NCI-H748 (cell line): ENCODE measurements at regions not wholly inside any gene's neighbourhood (a gene's known extent, or its start where the extent isn't known, plus 50 kb on each side); places are given as distances from the start of the nearest gene placed in this dataset.
"Not testable (repeated sequence)": the region's sequence is repeated elsewhere in the genome, so short reads cannot be mapped to it uniquely, and the experiment has no call there.

ENCODE experiments used
- DNase-seq: peaks from one replicate; lab custom pipeline; 2025; ENCODE audit not compliant: unreplicated experiment; lab: John Stamatoyannopoulos, UW

DNA sequence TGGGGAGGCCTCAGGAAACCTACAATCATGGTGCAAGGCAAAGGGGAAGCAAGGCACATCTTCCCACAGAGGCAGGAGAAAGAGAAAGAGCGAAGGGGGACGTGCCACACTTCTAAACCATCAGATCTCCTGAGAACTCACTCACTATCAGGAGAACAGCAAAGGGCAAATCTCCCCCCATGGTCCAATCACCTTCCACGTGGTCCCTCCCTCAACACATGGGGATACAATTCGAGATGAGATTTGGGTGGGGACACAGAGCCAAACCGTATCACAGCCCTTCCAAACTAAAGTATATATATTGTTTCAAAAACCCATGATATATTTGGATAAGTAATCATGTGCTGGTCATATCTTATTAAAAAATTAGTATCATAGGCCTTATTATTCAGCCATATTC, 437.6 kb downstream of the KCNJ18 start:
- DNase-seq = not testable (repeated sequence)

- no peak for DNase-seq
These were observed 439.4 kb downstream of the KCNJ18 start for GRCh38 chr17:22131740-22132139.

- no peak for DNase-seq
These were observed 446.6 kb downstream of the KCNJ18 start for GRCh38 chr17:22138861-22139469.

- DNase-seq = peak; percentile 54
These were observed 449.8 kb downstream of the KCNJ18 start for GRCh38 chr17:22142091-22142490.

DNA sequence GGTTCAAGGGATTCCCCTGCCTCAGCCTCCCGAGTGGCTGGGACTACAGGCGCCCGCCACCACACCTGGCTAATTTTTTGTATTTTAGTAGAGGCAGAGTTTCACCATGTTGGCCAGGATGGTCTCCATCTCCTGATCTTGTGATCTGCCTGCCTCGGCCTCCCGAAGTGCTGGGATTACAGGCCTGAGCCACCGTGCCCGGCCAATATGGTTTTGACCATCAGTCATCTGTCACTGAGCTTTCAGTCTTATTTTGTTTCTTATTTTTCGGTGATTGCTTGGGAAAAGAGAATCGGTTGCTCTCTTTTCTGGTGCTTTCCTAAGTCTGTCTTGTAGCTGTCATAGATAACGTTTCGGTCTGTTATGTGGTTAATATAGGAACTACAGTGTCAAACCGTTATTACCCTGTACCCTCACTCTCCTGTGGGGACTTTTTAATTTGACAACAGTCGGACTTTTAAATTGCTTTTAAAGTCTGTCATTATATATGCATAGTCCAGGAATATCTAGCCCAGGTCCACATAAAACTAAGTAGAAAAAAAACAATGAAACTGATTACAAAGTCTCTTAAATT, 453.4 kb downstream of the KCNJ18 start:
- DNase-seq = no peak

GRCh38 chr17:22158364-22158763, 466.0 kb downstream of the KCNJ18 start:
- DNase-seq = no peak

DNA sequence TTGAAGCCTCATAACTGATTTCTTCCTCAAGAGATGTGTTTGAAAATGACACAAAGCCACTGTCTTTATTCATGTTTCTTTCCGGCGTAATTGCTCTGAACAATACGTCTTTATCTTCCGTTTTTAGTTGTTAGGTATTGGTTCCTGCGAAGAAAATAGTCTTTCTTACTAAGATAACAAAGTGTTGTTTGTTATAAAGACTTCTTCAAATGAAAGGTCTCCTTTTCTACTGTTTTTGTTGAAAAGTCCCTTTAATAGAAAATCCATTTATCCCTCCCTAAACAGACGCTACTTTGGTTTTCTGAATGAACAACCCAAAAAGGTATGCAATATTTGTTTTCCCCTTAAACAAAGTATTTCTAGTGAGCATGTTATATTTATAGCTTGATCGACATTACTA, 469.1 kb downstream of the KCNJ18 start:
- DNase-seq = no peak

- DNase-seq = no peak
These were observed 479.3 kb downstream of the KCNJ18 start for GRCh38 chr17:22171631-22172030.

DNA sequence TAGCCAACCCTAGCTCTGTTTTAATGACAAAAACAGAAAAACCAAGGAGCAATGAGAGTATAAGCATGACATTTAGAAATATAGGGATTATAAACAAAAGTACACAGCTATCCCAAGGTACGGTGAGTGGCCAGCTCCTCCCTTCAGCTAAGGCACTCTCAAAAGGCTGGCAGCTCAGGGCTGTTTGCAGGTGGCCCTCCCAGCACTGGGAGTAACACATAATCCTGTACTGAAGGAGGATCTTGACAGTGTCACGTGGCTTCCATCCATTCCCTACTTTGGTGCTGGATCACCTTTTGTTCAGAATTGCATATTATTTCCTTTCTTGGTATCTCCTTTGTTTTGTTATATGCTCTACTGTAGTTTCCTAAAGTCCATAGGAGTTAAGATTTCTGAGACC, 500.8 kb downstream of the KCNJ18 start:
- no peak for DNase-seq

- DNase-seq = not testable (repeated sequence)
These were observed 507.9 kb downstream of the KCNJ18 start for GRCh38 chr17:22200187-22200586.

DNA sequence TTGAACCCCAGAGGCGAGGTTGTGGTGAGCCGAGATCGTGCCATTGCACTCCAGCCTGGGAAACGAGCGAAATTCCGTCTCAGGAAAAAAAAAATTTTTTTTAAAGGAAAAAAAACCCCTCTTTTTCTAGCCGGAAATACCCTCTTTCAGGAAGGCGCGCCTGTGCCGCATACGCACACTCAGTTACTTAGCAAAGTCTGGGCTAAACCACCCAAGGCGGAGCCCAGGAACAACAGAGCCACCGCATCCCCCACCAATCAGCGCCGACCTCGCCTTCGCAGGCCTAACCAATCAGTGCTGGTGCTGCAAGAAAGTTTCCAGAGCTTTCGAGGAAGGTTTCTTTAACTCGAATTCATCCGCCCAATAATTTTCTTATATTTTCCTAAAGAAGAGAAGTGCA, 510.4 kb downstream of the KCNJ18 start:
- DNase-seq = no peak

DNA sequence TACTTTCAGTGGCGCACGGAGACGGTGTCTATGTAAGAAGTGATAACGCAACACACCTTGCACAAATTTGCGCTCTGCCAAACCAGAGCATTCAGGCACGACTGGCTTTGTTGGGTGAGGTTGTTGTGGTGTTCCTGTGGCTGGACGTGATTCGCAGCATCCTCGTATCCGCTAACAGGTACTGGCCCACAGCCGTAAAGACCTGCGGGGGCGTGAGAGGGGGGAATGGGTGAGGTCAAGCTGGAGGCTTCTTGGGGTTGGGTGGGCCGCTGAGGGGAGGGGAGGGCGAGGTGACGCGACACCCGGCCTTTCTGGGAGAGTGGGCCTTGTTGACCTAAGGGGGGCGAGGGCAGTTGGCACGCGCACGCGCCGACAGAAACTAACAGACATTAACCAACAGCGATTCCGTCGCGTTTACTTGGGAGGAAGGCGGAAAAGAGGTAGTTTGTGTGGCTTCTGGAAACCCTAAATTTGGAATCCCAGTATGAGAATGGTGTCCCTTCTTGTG, 510.9 kb downstream of the KCNJ18 start:
- no peak for DNase-seq

- DNase-seq = not testable (repeated sequence)
These were observed 511.8 kb downstream of the KCNJ18 start for GRCh38 chr17:22204076-22204475.

DNA sequence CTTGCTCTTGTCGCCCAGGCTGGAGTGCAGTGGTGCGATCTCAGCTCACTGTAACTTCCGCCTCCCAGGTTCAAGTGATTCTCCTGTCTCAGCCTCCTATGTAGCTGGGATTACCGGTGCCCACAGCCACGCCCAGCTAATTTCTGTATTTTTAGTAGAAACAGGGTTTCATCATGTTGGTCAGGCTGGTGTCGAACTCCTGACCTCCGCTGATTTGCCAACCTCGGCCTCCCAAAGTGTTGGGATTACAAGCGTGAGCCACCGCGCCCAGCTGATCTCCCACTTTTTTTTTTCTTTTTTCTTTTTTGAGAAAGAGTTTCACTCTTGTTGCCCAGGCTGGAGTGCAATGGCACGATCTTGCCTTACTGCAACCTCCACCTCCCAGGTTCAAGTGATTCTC, 517.9 kb downstream of the KCNJ18 start:
- not testable (repeated sequence) for DNase-seq

DNA sequence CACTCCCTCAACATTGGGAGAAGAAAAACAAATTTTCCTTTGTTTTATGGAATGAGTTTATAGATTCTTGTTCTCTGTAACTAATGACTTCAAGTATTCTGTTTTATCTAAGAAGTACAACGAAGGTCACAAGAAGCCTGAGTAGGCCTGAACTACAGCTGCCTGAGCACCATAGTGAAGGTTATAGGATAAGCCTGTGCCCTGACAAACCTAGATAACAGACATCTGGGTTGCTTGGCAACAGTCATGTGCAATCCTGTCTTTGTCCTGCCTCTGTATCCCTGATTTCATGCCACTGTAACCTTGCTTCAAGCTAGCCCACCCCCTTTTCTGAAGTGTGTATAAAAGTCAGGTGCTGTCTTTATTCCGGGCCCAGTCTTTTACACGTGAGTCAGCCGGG, 520.8 kb downstream of the KCNJ18 start:
- not testable (repeated sequence) for DNase-seq

DNA sequence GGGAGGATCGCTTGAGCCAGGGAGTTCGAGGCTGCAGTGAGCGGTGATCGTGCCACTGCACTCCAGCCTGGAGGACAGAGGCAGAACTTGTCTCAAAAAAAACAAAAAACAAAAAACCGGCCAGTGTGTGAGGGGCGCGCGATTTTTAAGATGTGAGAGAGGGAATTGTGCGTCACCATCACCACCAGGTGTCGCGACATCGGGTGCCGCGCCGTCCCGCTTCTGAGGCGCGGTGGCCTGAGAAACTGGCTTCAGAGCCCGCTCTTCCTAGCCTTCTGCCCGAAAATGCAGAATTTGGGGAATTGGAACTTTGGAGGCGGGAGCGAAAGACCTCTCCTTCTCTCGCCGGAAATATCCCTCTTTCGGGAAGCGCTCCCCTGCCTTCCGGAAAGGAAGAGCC, 524.8 kb downstream of the KCNJ18 start:
- peak; percentile 18 for DNase-seq

DNA sequence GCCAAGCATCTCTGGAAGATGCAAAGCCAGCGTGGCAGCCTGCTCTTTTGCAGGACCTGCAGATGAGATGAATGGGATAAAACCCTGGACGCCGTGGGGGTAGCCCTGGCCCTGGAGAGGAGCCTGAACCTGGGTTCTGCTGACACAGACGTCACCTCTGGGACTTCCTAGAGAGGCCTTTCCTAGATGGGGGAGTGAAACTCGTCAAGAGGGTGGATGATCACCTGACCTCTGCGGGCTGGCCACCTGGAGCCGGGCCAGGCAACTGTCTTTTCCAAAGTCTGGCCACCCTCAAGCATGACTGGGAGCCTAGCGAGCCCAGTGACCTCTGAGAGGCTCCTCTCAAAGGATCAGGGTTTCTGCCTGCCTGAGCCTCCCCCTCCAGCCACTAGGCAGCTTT, 529.0 kb downstream of the KCNJ18 start:
- DNase-seq = no peak

DNA sequence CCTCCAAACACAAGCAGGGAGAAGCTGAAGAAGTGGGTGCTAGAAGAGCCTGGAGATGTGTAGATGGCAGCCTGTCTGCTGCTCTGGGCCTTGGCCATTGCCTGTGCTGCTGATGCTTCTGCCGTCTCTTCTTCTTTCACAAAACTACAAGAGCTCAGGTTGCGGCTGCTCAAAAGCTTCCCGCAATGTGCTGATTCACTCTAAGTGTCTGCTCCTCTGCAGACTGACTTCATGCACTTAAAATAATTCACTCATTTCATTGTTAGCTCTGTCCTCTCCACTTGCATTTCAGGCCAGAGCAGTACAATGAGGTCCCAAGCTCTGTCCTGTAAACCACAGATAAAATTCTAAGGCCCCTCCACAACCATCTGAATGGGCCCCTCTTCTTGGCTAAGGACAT, 534.2 kb downstream of the KCNJ18 start:
- DNase-seq = not testable (repeated sequence)

DNA sequence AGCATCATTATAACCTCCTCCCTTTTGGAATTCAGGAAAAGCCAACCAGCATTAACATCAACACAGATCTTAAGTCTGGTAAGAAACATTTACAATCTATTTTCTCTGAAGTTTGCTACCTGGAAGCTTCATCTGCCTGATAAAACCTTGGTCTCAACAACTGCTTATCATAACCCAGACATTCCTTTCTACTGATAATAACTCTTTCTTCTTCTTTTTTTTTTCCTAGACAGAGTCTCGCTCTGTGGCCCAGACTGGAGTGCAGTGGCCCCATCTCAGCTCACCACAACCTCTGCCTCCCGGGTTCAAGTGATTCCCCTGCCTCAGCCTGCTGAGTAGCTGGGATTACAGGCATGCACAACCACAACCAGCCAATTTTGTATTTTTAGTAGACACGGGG, 534.6 kb downstream of the KCNJ18 start:
- not testable (repeated sequence) for DNase-seq

GRCh38 chr17:22227699-22228553, 535.6 kb downstream of the KCNJ18 start:
- DNase-seq = not testable (repeated sequence)

GRCh38 chr17:22229821-22230220, 537.5 kb downstream of the KCNJ18 start:
- DNase-seq = not testable (repeated sequence)

DNA sequence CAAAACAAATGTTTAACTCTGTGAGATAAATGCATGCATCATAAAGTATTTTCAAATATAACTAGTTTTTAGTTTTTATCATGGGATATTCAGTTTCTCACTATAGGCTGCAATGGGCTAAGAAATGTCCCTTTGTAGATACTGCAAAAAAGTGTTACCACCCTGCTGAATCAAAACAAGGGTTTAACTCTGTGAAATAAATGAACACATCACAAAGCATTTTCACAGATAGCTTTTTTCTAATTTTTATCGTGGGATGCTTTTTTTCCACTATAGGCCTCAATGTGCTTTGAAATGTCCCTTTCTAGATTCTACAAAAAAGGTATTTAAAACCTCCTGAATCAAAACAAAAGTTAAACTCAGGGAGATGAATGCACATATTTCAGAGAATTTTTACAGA, 541.1 kb downstream of the KCNJ18 start:
- DNase-seq = no peak
